Adrenal gland (tissue), 9 donors: ENCODE measurements at regions not wholly inside any gene's neighbourhood (a gene's known extent, or its start where the extent isn't known, plus 50 kb on each side); places are given as distances from the start of the nearest gene placed in this dataset.

Experiments
- DNase-seq, 7 donors: peaks; one replicate each; pipeline ENCODE4 v3.0.0-alpha.2; 2019 to 2020
- H3K27ac ChIP-seq, 5 donors: fragments of 200-600 bp; sonication (generic) in 4 of 5; 1 replicate in 3 of 5; 2 replicates in 2 of 5; pipeline versions ENCODE4 v1.5.1 to v1.8.0; 2016 to 2020; ENCODE audit warnings: mild to moderate bottlenecking in 1 of 5
- H3K27me3 ChIP-seq: fragments of 200-600 bp; 2 replicates; pipeline ENCODE4 v1.8.0; 2021
- H3K36me3 ChIP-seq, 2 donors: fragments of 200-600 bp; replicated peaks in 1 of 2; 1 replicate in 1 of 2; 2 replicates in 1 of 2; pipeline versions ENCODE4 v1.5.1 to v1.8.0; 2018 to 2022
- H3K4me1 ChIP-seq, 2 donors: fragments of 200-600 bp; replicated peaks in 1 of 2; 1 replicate in 1 of 2; 2 replicates in 1 of 2; pipeline versions ENCODE4 v1.5.1 to v1.8.0; 2018 to 2021
- H3K4me3 ChIP-seq, 4 donors: fragments of 200-600 bp; sonication (generic) in 3 of 4; one replicate each; pipeline ENCODE4 v1.5.1; 2016 to 2018
- H3K9me3 ChIP-seq, 3 donors: fragments of 200-600 bp; sonication (generic) in 1 of 3; replicated peaks in 1 of 3; 1 replicate in 2 of 3; 2 replicates in 1 of 3; pipeline versions ENCODE4 v1.5.1 to v1.8.0; 2016 to 2021
- CTCF ChIP-seq, 6 experiments: fragments of 450-650 bp in 4 of 6; fragments of 200-600 bp in 2 of 6; sonication (generic) in 1 of 6; IDR thresholded peaks; 1 replicate in 5 of 6; 2 replicates in 1 of 6; pipeline versions ENCODE4 v1.5.1 to v1.8.0; 2016 to 2021; ENCODE audit warnings: antibody characterized with exemption in 6 of 6, mild to moderate bottlenecking in 2 of 6, moderate library complexity in 1 of 6
- POLR2A ChIP-seq, 2 donors: fragments of 450-650 bp; IDR thresholded peaks; one replicate each; pipeline ENCODE4 v1.6.1; 2017; ENCODE audit warnings: antibody characterized with exemption in 2 of 2, mild to moderate bottlenecking in 2 of 2, moderate library complexity in 1 of 2
- WGBS, 4 donors: extraction: QIAGEN DNeasy Blood & Tissue Kit in 2 of 4; methylation state at CpG; one replicate each; pipeline versions ENCODE4 v1.1.5 to v1.1.7; 2013 to 2017; 5-methylcytosine and 5-hydroxymethylcytosine counted together
- intact Hi-C, 2 donors: fragments of 100-400 bp; cut with DNase I; formaldehyde crosslinking; loops; one replicate each; pipeline versions ENCODE4 v1.14.1 to v1.15.0; 2022 to 2023
- donor health status: healthy with polysubstance abuse.
- donor health status: Bipolar disorder and iron deficiency.
- donor health status: DM: yes; HTN: yes; CAD: no.
- donor health status: DM: no; HTN: no; CAD: no.
- donor health status: DM: no; HTN: no; CAD: no.

- H3K4me1 ChIP-seq: no peaks in the 10 kb centered on the region
- no peak overlapping the region for H3K27ac ChIP-seq
- no peaks in the 10 kb centered on the region for H3K36me3 ChIP-seq
- no peaks in the 10 kb centered on the region for H3K9me3 ChIP-seq
- TF ChIP-seq CTCF (IDR thresholded peaks at IDR 0.05): no peak
- no peak for TF ChIP-seq POLR2A (IDR thresholded peaks at IDR 0.05)
- H3K27me3 ChIP-seq: no peaks in the 10 kb centered on the region
- H3K4me3 ChIP-seq: no peak overlapping the region
- intact Hi-C loops: no loop called here
- DNase-seq: no peak
- WGBS, 4 donors: 41 to 59% (median 54%) methylated on average over 1 of the region's 1 CpG
Observed at GRCh38 chr3:144569651-144570050, 598.0 kb downstream of the DIPK2A start.

DNA sequence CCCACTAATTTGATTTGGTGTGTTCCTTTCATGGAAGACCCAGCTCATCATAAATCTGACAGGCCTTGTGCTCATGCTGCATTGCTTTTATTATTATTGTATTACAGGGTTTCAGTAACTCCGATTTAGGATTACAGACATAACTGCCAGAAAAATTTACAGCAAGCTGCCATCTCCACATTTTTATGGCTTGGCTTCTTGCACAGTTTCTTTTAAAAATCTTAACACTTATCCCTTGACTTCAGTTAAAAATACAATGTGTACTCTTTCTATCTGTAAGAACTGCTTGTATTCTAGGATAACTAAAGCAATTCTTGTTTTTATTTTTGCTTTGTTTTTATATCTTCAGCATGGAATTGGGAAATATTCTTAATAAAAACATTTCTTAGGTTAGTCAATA is 612.2 kb downstream of the DIPK2A start:
- Histone ChIP-seq H3K27ac (no peak overlapping the region), H3K4me3 (no peak overlapping the region), H3K9me3 (no peaks in the 10 kb centered on the region), H3K36me3 (no peaks in the 10 kb centered on the region), H3K4me1 (no peaks in the 10 kb centered on the region), H3K27me3 (no peaks in the 10 kb centered on the region)
- no peak for DNase-seq
- intact Hi-C loops: no loop called here
- TF ChIP-seq CTCF (IDR thresholded peaks at IDR 0.05): no peak
- TF ChIP-seq POLR2A (IDR thresholded peaks at IDR 0.05): no peak
- WGBS, 4 donors: 70 to 82% (median 76%) methylated on average over 1 of the region's 1 CpG

GRCh38 chr3:144585408-144585807 is 613.8 kb downstream of the DIPK2A start:
- no peaks in the 10 kb centered on the region for H3K36me3 ChIP-seq
- H3K9me3 ChIP-seq: no peaks in the 10 kb centered on the region
- H3K4me1 ChIP-seq: no peaks in the 10 kb centered on the region
- no peak overlapping the region for H3K27ac ChIP-seq
- intact Hi-C loops: no loop called here
- TF ChIP-seq POLR2A (IDR thresholded peaks at IDR 0.05) (no peak), CTCF (IDR thresholded peaks at IDR 0.05) (no peak)
- WGBS, 4 donors: 89 to 100% (median 90%) methylated on average over 2 of the region's 2 CpGs
- no peak overlapping the region for H3K4me3 ChIP-seq
- no peaks in the 10 kb centered on the region for H3K27me3 ChIP-seq
- DNase-seq: no peak

DNA sequence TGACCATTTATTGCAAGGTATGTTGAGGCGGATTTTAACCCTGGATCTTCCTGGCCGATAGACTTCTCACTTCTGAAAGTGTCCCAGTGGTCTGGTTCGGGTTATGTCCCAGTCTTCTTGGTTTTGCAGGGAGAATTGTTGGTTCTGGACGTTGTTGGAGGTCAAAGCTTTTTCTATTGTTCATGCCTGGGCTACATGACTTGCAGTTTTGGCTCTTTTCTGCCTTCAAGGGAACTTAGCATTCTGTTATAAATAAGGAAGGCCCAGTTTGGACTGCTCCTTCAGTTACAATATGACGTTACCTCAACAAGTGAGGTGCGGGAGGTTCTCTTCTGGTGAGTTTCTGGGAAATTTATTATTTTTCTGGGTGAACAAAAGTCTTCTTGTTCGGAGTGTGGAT is 614.3 kb downstream of the DIPK2A start:
- no peak for DNase-seq
- Histone ChIP-seq H3K27ac (no peak overlapping the region), H3K4me1 (no peaks in the 10 kb centered on the region), H3K27me3 (no peaks in the 10 kb centered on the region), H3K9me3 (no peaks in the 10 kb centered on the region), H3K36me3 (no peaks in the 10 kb centered on the region), H3K4me3 (no peak overlapping the region)
- whole genome bisulfite sequencing, 4 donors: 85 to 93% (median 89%) methylated on average over 7 of the region's 7 CpGs
- intact Hi-C loops: no loop called here
- TF ChIP-seq CTCF (IDR thresholded peaks at IDR 0.05) (no peak), POLR2A (IDR thresholded peaks at IDR 0.05) (no peak)
